Kidney epithelial cell (primary cell): ENCODE measurements at regions not wholly inside any gene's neighbourhood (a gene's known extent, or its start where the extent isn't known, plus 50 kb on each side); places are given as distances from the start of the nearest gene placed in this dataset.

ENCODE experiments used
- DNase-seq: peaks from one replicate; pipeline ENCODE4 v3.0.0-alpha.2; 2010; ENCODE audit warnings: low read depth
- H3K27me3 ChIP-seq: 2 replicates; pipeline ENCODE4 v1.6.0; 2011; ENCODE audit warnings: low read length; ENCODE audit not compliant: control insufficient read depth, insufficient read depth
- H3K36me3 ChIP-seq: 2 replicates; pipeline ENCODE4 v1.5.1; 2011; ENCODE audit warnings: low read length; ENCODE audit not compliant: control insufficient read depth, insufficient read depth
- H3K4me3 ChIP-seq: 2 replicates; pipeline ENCODE4 v1.5.1; 2011; ENCODE audit warnings: low read depth, mild to moderate bottlenecking, control low read depth, low read length
- CTCF ChIP-seq: IDR thresholded peaks from 2 replicates; pipeline ENCODE4 v1.5.1; 2011; ENCODE audit warnings: mild to moderate bottlenecking, moderate library complexity, low read length, control low read depth, inconsistent platforms; ENCODE audit not compliant: insufficient read depth, poor library complexity, severe bottlenecking

GRCh38 chr5:42059778-42060464 is 134.8 kb downstream of the FBXO4 start:
- Histone ChIP-seq H3K36me3 (no peaks in the 10 kb centered on the region), H3K27me3 (no peaks in the 10 kb centered on the region), H3K4me3 (no peak overlapping the region)
- no peak for TF ChIP-seq CTCF
- DNase-seq = no peak

DNA sequence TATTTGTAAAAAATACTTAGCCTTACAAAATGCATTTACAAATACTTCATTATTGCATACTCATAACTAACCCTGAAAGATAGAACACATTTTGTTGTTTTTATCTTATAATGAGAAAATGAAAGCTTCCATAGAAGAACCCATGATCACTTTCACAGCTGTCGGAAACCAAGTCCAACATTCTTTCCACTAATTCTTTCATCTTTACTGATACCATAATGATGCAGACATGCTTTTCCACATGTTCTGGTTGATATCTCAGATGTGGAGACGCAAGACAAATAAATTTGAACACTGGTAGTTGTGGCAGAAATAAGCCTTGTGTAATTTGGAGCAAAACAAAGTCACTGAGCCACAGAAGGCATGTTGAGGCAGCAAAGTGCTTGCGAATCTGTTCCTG is 136.0 kb downstream of the FBXO4 start:
- Histone ChIP-seq H3K27me3 (no peaks in the 10 kb centered on the region), H3K36me3 (no peaks in the 10 kb centered on the region), H3K4me3 (no peak overlapping the region)
- TF ChIP-seq CTCF = no peak
- DNase-seq = no peak

DNA sequence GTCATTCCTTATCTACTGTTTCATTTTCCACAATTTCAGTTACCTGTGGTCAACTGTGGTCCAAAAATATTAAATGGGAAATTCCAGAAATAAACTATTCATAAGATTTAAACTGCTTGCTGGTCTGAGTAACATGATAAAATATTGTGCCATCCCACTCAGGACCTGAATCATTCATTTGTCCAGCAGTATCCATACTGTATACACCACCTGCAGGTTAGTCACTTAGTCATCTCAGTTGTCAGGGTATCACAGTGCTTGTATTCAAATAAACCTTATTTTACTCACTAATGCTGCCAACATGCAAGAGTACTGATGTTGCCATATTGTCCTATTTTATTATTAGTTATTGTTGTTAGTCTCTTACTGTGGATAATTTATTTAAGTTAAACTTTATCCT is 139.7 kb downstream of the FBXO4 start:
- no peak for DNase-seq
- H3K27me3 ChIP-seq = no peaks in the 10 kb centered on the region
- H3K4me3 ChIP-seq = no peak overlapping the region
- no peak for TF ChIP-seq CTCF
- H3K36me3 ChIP-seq = no peaks in the 10 kb centered on the region

GRCh38 chr5:42066131-42066530 is 141.1 kb downstream of the FBXO4 start:
- no peaks in the 10 kb centered on the region for H3K36me3 ChIP-seq
- H3K4me3 ChIP-seq = no peak overlapping the region
- no peak for TF ChIP-seq CTCF
- H3K27me3 ChIP-seq = no peaks in the 10 kb centered on the region
- DNase-seq = no peak

DNA sequence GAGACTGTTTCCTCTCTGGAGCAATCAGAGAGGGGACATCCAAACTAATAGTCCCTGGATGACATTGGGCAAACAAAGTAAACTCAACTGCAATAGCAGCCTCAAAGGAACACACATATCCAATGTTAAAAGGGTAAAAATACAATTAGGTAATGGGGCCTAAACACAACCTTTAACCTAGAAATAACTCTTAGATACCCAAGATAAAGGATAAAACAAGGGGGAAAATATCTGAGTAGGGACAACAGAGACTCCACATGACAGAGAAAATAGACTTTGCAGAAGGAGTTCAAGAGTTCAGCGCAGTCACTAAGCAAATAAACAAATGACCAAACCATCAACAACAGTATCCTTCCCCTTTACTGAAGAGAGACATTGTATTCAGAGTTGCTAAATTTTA is 149.3 kb downstream of the FBXO4 start:
- DNase-seq = no peak
- Histone ChIP-seq H3K27me3 (no peaks in the 10 kb centered on the region), H3K36me3 (no peaks in the 10 kb centered on the region), H3K4me3 (no peak overlapping the region)
- TF ChIP-seq CTCF = no peak

DNA sequence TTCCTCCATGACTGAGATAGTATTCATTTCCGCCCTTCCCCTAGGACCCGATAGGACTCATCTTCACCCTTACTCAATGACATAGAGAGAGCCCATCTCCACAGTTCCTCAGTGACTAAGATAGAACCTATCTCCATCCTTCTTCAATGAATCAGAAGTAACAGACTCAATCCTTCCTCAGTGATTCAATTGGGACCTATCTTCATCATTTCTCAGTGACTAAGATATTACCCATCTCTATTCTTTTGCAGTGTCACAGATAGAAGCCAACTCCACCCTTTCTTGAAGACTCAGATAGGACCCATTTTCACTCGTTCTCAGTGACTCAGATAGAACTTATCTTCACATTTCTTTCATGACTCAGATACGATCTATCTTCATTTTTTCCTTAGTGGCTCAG is 164.6 kb downstream of the FBXO4 start:
- TF ChIP-seq CTCF = no peak
- DNase-seq = no peak

More for the DNA sequence above, 164.6 kb downstream of the FBXO4 start:
- Histone ChIP-seq H3K27me3 (no peaks in the 10 kb centered on the region), H3K4me3 (no peak overlapping the region), H3K36me3 (no peaks in the 10 kb centered on the region)
